Retinal pigment epithelial cell (primary cell): ENCODE measurements at regions not wholly inside any gene's neighbourhood (a gene's known extent, or its start where the extent isn't known, plus 50 kb on each side); places are given as distances from the start of the nearest gene placed in this dataset.

Experiments used
- DNase-seq: peaks from one replicate; pipeline ENCODE4 v3.0.0-alpha.2; 2010; ENCODE audit warnings: low read depth
- H3K4me3 ChIP-seq: 2 replicates; pipeline ENCODE4 v1.5.1; 2011; ENCODE audit warnings: mild to moderate bottlenecking, low read length, control low read depth, moderate library complexity
- CTCF ChIP-seq: conservative IDR thresholded peaks from 2 replicates; pipeline ENCODE4 v1.5.1; 2011; ENCODE audit warnings: low read depth, low read length, control low read depth, inconsistent platforms

- no peak for TF ChIP-seq CTCF
- no peak overlapping the region for H3K4me3 ChIP-seq
- no peak for DNase-seq
These were observed 452.1 kb upstream of the BOD1L1 start for GRCh38 chr4:14079601-14080000.

DNA sequence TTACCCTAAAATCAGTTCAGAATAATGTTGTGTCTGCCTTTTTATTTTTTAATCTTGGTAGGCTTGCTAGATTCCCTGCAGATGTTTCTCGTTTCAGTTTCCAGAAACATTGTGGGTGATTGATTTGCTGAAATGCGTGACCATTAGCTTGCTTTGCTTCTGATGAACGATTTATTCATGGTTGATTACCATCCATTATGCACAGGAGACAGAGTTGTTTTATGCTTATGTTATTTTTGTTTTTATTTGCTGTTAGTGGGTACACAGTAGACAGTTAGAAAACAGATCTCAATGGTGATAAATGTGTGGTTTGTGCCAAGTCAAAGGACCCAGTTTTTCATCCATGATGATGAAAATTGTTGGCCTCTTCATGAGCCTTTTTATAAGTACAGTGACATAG lies 455.6 kb upstream of the BOD1L1 start:
- DNase-seq, result no peak
- no peak for TF ChIP-seq CTCF

GRCh38 chr4:14084598-14084997 lies 457.1 kb upstream of the BOD1L1 start:
- TF ChIP-seq CTCF, result no peak
- no peak for DNase-seq
- H3K4me3 ChIP-seq, result no peak overlapping the region

More for the DNA sequence above, 455.6 kb upstream of the BOD1L1 start:
- H3K4me3 ChIP-seq, result no peak overlapping the region

DNA sequence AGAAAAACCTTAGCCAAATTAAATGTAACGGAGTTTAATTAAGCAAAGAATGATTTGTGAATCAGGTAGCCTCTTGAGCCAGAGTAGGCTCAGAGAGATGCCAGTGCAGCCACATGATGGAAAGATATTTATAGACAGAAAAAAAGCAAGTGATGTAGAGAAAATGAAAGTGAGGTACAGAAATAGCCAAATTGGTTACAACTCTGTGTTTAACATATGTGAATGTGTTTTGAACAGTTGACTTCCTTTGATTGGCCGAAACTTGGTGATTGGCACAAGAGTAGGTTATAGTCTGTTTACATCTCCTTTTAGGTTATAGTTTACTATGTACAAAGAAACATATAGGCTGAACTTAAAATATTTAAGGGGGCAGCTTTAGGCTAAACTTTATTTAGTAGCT lies 459.9 kb upstream of the BOD1L1 start:
- H3K4me3 ChIP-seq, result no peak overlapping the region
- no peak for TF ChIP-seq CTCF
- no peak for DNase-seq

DNA sequence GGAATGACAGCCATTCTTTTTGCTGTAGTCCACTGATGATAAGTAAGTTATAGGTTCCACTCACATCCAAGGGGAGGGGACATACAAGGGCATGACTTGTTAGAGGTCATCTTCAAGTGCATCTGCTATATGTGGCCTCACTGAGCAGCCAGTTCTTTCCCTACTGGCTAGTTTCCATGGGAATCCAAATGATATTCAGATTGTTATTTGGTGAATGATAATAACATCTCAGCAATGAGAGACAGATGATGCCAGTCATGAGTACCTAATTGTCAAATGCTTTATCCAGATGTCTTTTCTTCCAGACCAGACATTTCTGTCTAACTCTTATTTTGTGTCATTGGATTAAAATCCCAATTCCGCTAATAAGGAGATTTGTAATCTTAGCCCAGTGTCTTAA lies 460.4 kb upstream of the BOD1L1 start:
- no peak for DNase-seq
- TF ChIP-seq CTCF, result no peak
- H3K4me3 ChIP-seq, result no peak overlapping the region

DNA sequence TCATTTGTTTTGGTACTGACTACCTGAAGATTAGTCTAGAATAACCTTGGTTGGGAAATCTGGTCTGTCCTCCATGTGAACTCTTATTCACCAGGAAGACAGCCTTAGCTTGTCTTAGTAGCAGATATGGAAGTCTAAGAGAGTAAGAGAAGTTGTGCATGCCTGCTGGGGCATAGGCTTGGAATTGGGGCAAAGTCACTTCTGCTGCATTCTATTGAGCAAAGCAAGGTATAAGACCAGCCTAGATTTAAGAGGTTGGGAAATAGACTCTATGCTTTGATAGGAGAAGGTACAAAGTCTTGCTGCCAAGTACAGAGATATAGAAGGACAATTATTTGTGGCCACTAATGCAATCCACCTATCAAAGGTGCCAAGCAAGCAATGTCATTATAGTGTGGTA lies 464.0 kb upstream of the BOD1L1 start:
- DNase-seq, result no peak
- H3K4me3 ChIP-seq, result no peak overlapping the region
- no peak for TF ChIP-seq CTCF

- no peak overlapping the region for H3K4me3 ChIP-seq
- no peak for DNase-seq
- no peak for TF ChIP-seq CTCF
These were observed 464.4 kb upstream of the BOD1L1 start for GRCh38 chr4:14091966-14092365.
